NCI-H1105 treated with DMSO at 0.1 percent for 48 hours (cell line): ENCODE measurements at regions not wholly inside any gene's neighbourhood (a gene's known extent, or its start where the extent isn't known, plus 50 kb on each side); places are given as distances from the start of the nearest gene placed in this dataset.
A peak's percentile ranks its signal among the peaks of the same experiment; 100 is the strongest.

Experiments used
- DNase-seq: peaks from one replicate; lab custom pipeline; 2025; lab: John Stamatoyannopoulos, UW

DNA sequence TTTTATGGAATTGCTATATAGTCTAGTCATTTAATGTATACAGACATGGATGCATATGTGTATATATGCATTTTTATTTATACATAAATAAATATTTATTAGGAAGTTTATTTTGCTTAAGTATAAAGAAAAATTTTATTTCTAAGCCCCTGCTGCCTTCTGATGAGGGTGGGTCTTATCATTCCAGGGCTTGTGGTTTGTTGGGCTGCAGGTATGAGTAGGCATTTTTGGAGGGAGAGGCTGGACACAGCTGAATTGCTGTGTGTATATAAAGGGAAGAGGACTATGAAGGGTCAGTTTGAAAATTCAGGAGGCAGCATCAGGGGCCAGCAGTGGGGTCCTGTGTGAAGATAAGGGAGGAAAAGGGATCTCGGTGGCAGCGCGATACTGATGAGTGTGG is 189.4 kb downstream of the TMEM182 start:
- DNase-seq = no peak

DNA sequence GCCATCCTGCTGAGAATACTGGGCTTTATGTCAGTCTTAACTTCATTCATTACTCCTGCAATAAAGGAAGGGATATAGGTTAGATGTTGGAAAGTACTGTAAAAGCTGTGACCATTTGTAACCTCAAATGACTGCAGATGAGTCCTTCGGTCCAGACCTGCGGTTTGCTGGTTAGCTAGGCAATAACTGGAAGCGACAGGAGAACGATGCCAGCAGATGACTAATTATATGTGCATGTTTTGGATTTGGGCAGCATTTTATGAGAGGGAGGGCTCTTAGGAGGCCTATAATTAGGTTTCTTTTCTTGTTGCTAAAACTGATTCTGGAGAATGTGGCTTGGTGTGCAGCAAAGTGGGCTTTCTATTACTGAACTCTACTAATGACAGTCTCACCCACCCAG is 205.6 kb downstream of the TMEM182 start:
- DNase-seq = no peak

DNA sequence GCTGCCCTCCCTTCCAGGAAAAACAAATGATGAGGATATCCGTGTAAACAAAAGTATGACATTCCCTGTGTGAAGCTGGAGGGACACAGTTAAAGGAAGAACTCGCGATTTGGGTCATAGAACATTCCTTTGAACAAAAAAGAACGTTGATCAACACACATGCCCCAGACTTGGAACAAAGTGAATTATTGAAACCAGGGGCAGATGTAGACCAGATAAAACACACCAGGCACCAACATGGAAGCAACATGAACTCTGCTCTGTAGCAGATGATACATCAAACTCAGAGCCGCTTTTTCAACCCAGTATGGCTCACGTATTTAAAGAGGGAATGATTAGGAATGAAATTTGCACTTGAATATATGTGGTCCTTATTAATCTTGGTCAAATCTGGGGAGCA is 206.5 kb downstream of the TMEM182 start:
- DNase-seq = no peak

DNA sequence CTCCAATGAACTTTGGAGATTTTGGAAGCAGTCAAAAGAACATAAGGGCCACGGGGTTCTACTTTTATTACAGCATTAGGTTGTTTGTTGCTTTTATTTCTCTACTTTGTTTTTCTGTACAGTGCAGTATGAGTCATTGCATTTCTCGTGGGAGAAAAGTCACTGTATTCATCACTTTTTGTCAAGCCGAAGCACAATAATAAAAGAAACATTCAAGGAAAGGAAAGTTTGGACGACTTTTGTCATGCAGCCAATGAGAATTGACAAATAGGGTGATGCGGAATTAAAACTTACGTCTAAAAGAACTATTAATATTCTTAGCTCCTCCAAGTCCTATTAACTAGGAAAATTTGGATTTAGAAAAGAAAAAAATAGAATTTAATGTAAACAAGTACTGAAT is 209.9 kb downstream of the TMEM182 start:
- no peak for DNase-seq

DNA sequence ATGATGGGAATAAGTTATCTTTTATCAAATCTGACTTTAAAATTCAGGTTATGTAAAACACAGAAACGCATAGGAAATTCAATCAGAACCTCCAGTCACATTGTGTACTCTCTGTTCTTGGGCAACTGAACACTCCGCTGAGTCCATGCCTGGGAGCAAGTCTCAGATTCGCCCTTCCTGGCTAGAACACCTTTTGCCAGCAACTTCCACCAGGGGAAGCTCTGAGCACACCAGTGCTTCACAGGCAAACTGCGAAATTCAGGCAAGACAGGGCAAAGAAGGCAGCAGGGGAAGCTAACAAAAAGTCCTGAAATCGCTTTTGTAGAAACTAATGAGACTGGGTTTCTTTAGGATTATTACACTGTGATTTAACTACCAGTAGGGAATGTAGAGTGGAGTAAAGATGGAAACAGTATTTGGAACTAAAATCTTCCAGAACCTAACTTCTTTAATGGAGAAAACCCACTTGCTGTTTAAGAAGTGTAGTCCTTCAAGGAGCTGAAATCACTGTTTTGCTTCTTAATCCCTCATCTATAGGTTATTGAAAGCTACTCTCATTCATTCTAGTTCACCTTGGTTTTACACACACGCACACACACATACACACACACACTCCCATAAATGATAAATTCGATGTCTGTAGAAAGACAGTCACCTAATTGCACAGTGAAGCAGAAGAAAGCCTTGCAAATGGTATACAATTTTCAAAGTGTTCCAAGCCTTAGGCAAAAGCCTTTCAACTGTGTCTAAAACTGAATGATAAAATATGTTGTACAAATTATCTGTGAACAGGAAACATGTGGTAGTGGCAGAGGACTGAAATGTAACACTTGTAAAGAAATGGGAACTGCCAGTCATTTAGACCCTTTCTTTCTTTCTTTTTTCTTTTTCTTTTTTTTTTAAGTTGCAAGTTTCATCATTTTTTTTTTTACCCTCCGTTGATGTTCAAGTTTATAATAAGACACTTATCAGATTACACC is 214.5 kb downstream of the TMEM182 start:
- peak; percentile 35 for DNase-seq

DNA sequence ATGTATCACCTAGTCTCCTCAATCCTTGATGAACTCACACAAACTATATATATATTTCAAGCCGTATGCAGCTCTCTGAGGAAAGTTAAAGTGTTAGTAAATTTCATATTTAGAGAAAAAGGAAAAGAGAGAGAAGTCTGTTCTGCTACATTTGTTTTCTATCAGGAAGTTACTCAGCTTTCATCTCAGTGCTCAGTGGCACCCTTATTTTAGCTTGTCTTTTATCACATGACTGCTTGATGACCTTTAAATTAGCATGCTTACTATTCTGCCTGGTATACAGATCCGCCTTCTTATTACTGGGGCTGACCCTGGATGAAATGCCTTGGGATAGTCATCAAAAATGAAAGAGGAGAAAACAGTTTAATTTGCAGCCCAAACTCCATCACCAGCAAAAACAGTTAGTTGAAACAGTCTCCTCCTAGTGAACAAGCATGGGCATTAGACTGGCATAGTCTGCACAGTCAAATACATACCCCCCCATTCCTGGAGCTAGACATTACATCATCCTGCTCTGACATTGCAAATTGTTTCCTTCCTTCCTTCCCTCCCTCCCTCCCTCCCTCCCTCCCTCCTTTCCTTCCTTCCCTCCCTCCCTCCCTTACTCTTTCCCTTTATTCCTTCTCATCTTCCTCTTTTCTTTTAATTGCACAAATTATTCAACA is 215.7 kb downstream of the TMEM182 start:
- DNase-seq = no peak

DNA sequence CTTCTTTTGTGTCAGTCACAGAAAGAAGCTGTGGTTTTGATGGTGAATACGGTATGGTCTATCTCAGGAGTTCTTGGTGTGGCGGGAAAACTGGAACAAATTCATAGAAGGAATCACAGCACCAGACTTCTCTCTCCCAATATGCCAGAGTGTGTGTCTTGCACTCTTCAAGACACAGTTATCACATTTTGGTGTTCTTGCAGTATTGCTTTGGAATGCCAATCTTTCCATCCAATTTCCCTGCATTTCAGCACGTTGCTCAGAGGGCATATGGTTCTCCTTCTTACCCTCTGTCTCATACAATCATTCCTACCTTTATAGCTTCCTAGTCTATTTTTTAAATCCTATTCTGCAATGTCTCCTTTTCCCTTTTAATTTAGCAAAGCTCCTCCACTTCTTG is 216.3 kb downstream of the TMEM182 start:
- DNase-seq = no peak

DNA sequence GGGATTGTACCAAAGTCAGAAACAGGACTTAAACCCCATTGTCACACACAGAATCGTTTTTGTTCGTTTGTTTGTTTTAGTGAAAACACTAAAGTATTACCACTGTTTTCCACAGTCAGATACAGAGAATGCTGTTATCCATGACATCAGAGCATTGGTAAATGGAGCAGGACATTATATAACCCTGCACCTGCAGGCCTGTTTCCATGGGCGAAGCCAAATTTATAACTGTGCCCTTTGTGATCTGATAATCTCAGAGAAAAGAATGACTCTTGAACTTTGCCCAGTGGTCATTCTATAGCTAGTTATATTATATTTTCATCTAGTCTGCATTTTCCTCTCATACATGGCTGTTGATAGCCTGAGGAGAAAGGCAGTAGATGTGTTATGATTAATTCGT is 217.6 kb downstream of the TMEM182 start:
- DNase-seq = no peak

DNA sequence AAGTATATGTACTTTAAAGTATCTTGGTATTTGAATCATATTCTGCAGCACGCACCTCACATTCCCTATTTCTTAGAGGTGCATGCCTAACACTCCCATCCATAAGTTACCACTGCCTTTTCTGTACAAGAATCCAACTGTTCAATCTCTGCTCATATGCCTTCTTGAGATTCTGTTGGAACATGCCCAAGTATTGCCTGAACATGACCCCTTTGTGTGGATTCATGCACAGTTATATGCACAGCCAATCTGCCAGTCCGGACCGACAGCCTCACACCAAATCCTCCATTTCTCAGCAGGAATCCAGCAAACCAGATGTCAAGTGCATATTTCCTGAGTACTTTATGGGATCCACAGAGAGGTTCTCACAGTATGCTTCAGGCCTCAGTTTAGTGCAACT is 222.0 kb downstream of the TMEM182 start:
- DNase-seq = no peak

DNA sequence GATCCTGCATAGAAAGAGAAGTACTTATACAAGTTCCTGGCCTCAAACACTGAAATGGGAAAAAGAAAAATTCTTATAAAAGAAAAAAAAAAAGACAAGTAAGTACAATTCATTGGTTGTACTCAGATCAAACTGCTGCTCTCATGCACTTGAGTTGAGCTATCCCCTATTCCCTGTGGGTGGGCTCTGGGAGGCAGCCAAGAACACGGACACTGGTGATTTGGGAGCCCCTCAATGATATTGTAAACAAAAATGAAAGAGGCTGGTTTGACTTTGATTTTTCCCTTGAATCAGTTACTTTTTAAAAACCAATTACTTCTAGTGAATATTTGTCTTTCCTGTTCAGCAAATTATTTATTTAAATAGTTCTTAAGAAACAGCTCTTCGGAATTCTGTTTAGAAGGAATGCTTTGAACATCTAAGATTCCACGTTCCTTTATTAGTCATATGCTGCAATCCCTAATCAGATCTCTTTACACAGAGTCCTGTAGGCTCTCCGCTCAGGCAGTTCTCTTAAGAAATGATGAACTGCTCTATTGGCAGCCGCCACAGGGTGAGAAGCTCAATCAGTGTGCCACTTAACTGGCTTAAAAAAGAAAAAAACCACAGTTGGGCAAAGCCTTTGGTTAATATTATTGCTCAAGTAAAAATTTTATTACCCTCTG is 225.1 kb downstream of the TMEM182 start:
- no peak for DNase-seq

DNA sequence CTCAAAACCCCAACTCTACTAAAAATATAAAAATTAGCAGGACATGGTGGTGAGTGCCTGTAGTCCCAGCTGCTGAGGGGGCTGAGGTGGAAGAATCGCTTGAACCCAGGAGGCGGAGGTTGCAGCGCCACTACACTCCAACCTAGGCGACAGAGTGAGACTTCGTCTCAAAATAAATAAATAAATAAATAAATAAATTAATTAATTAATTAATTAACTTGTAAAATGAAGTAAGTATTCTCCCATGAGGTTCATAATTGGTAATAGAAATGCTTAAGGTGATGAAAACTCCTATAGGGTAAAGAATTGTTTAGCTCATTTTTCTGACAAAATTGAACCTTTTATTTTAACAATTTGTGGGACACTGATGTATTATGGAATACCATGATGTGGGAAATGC is 230.8 kb downstream of the TMEM182 start:
- no peak for DNase-seq

DNA sequence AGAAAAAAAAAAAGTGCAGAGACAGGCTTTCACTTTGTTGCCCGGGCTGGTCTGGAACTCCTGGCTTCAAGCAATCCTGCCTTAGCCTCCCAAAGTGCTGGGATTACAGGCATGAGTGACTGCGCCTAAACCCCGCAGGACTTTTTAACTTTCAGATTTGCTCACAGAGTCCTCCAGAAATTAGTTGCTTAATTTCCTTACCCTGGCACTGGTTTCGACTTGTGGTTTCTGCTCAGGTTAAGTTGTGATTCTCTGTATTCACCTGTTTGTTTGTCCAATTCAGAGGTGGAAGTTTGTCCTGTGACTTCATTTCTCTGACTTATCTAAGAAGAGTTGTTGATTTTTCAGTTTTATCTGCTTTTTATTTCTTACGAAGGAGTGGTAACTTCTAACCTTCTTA is 238.1 kb downstream of the TMEM182 start:
- DNase-seq = no peak

DNA sequence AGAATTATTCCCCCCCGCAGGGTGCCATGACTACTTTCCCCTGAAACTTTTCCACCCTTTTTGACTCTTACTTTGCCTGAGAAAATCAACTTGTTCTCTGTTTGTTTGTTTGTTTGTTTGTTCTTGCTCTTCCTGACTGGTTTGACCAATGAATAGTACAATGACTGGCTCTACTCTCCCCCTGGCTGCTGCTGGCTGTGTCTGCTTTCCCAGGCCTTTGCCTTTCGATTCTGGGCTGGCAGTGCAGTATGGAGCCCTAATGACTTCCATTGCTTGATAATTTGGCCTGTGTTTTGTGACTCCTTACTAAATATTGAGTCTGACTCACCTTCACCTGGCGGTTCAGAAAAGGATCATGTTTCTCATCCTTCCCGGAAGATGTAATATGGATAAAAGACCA is 241.1 kb downstream of the TMEM182 start:
- no peak for DNase-seq

DNA sequence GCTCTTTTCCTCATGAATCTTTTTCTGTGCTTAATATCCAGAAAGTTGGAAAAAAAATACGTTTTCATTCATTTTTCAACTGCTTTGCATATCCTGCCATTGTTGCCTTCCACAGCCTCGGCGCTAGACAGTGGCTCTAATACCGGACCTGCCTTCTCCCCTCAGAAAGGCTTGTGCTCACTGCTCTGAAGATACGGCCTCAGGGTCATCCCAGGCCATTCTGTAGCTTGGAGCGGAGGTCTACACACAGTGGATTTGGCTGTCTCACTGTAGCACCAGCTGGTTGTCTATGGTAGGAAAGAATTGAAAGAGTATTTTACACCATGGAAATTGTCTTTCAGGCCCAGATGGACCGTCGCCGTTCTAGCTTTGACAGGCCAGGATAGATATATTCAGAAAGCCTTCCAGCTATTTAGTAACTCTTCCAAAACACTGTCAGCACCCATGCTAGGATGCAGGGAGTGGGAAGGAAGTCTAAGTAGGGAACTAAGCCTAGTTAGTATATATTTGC is 242.0 kb downstream of the TMEM182 start:
- no peak for DNase-seq

DNA sequence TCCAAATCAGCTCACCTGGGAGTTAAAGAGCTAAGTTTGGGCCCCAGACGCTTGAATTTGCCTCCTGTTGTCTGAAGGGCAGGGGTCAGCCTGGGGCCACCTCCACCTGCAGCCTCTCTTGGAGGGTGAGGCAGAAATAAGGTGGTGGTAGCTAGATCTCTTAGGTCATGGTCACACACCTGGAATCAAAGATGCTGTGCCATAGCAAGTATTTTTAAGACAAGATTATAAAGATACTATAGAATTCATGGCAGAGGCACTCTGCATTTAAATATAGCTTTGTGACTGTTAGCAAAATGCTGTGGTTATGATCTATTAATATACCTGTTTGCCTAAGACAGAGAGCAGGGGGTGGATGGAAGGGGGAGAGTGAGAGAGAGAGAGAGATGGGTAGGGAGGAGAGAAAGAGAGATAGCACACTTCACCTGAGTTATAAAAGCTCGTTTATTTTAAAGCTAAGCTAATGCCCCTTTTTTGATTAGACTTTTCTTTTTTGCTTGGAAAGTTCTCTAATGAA is 242.7 kb downstream of the TMEM182 start:
- no peak for DNase-seq

DNA sequence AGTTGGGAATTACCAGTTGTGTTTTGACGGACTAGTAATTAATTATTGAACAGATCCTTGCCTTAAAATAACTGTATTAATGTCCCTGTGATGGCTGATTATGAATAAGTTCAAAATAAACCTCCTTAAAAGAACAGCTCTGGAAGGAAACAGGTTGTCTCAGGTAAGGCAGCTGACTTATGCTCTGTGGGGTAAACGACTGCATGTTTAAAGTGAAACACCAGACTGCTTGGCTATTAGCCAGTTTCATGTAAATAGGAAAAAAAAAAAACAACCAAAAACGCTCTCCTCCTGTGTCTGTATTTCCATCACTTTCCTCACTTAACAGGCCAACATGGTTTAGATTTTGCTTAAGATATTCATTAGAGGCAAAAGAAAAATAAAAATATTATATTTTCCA is 243.6 kb downstream of the TMEM182 start:
- DNase-seq = peak; percentile 49

DNA sequence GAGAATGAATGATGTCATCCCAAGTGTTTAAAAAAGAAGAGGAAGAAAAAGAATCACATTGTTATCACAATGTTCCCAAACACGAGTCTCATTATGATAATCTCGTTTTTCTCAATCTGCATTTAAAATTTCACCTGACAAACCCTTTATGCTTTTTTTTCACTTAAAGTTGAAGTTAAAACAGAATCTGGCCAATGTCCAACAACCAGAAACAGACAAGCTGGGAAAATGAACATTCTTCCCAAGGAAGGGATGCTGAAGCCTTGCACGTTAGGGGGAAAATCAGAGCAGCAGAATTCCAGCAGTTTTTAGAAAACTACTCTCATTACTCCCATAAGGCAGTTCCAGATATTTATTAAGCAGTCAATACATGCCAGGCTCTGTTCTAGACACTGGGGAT is 245.3 kb downstream of the TMEM182 start:
- DNase-seq = no peak

DNA sequence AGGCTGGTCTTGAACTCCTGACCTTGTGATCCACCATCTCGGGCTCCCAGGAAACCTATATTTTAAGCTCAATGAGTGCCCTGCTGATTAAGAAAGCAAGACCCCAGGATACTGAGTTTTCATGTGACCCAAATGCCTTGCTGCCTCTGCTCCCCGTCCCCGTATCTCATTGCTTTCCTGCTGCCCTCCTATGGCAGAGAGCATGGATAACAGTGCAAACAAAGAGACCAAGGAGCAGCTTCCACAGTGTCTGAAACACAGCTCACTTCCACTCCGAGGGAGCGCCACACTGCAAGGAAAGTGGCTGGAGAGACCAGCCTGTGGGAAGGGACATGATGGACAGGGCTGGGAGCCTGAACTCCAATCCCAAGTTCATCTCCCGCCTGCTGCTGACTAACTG is 246.8 kb downstream of the TMEM182 start:
- DNase-seq = no peak

DNA sequence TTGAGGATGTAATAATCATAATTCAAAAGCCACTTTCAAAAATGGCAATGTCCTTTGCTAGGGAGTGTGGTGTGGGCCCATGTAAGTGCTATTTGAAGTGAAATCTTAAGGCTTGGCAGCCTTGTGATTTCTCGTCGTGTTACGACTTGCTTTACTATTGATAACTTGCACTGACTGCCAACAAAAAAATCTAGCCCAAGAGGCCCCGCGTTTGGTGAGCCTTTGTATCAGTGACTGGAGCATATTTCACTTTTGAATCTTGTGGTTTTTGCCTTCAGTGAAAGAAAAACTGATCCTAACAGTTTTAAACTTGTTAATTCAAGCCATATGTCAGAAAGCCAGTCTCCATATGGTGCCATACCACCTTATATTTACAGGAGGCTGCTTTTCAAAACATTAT is 248.0 kb downstream of the TMEM182 start:
- peak; percentile 78 for DNase-seq

DNA sequence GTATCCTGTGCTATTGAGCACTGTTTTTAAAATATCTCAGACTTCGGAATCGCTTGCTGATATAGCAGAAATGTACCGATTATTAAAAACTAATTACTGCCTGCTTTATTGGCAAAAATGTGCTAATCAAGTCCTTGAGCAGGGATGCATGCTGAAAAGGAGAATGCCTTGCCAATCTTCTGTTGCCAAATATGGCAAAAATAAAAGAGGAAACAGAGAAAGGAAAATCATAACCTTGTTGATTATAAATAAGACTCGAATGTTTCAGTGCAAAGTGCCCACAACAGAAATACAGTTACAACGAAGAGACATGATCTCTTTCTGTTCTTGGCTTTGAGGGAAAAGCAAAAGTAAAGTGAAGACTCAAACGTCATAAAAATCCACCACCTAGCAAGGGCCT is 248.5 kb downstream of the TMEM182 start:
- peak; percentile 17 for DNase-seq

DNA sequence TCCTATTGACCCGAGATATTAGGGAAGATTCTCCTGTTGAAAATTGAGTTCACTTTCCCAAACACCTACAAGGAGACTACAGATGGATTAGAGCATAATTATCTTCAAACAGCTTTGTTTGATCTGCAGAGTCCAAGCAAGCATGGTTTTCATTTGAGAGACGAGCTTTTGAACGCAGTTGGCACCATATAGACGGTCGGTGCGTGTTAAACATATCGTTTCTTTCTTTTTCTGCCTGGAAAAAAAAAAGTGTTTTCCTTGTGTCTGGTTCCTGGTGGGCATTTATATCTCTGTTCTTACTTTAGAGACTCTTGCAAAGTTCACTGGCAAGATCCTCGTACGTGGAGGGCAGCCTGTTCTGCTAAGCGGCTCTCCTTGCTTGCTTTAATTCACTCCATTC is 248.9 kb downstream of the TMEM182 start:
- peak; percentile 23 for DNase-seq

DNA sequence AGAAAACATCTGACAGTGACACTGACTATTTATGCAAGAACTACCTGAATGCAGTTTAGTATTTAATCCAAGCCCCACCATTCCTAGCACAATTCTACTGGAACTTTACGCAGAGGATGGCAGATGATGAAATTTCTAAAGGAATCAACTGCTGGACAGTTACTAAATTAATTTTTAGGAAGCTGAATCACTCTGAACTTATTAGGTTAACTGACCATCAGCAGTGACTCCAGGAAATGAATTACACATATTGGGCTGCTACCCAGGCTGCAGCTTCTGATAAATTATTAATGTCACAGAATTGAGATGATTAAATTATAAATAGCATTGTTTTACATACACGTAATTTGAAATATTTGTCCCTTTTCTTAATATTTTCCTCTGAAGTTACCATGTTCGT is 250.8 kb downstream of the TMEM182 start:
- no peak for DNase-seq
